ENCODE measurements at regions not wholly inside any gene's neighbourhood (a gene's known extent, or its start where the extent isn't known, plus 50 kb on each side); places are given as distances from the start of the nearest gene placed in this dataset.
"Not testable (repeated sequence)": the region's sequence is repeated elsewhere in the genome, so short reads cannot be mapped to it uniquely, and the experiment has no call there.

- DNase-seq (ENCODE audit: insufficient read length, low spot score) = no peak
- no peak for FAIRE-seq
Measured at GRCh38 chr2:83234246-83234645, 1224.8 kb downstream of the SUCLG1 start.

GRCh38 chr2:83233781-83234180, 1225.3 kb downstream of the SUCLG1 start:
- FAIRE-seq = no peak

GRCh38 chr2:83233326-83233725, 1225.8 kb downstream of the SUCLG1 start:
- DNase-seq (ENCODE audit: insufficient read length, low spot score) (peak; percentile 18), FAIRE-seq (no peak)

More at GRCh38 chr2:83233781-83234180, 1225.3 kb downstream of the SUCLG1 start:
- DNase-seq (ENCODE audit: insufficient read length, low spot score) = no peak

GRCh38 chr2:83229443-83229842, 1229.6 kb downstream of the SUCLG1 start:
- DNase-seq (ENCODE audit: insufficient read length, low spot score) = no peak
- no peak for FAIRE-seq

GRCh38 chr2:83224591-83225200, 1234.4 kb downstream of the SUCLG1 start:
- FAIRE-seq = no peak
- DNase-seq (ENCODE audit: insufficient read length, low spot score) = no peak

- FAIRE-seq (no peak), DNase-seq (ENCODE audit: insufficient read length, low spot score) (peak; percentile 40)
Measured at GRCh38 chr2:83221258-83221657, 1237.8 kb downstream of the SUCLG1 start.

- DNase-seq (ENCODE audit: insufficient read length, low spot score) = no peak
- no peak for FAIRE-seq
Measured at GRCh38 chr2:83217854-83218253, 1241.2 kb downstream of the SUCLG1 start.

GRCh38 chr2:83196225-83196624, 1262.9 kb downstream of the SUCLG1 start:
- no peak for FAIRE-seq
- peak; percentile 46 for DNase-seq (ENCODE audit: insufficient read length, low spot score)

- FAIRE-seq = no peak
- no peak for DNase-seq (ENCODE audit: insufficient read length, low spot score)
Measured at GRCh38 chr2:83191316-83191715, 1267.8 kb downstream of the SUCLG1 start.

- peak; percentile 26 for FAIRE-seq
- DNase-seq (ENCODE audit: insufficient read length, low spot score) = peak; percentile 29
Measured at GRCh38 chr2:83186105-83186760, 1272.8 kb downstream of the SUCLG1 start.

- FAIRE-seq = peak; percentile 57
- not testable (repeated sequence) for DNase-seq (ENCODE audit: insufficient read length, low spot score)
Measured at GRCh38 chr2:83180862-83181530, 1278.1 kb downstream of the SUCLG1 start.

GRCh38 chr2:83176539-83176938, 1282.5 kb downstream of the SUCLG1 start:
- DNase-seq (ENCODE audit: insufficient read length, low spot score) = no peak
- FAIRE-seq = no peak

- FAIRE-seq (no peak), DNase-seq (ENCODE audit: insufficient read length, low spot score) (no peak)
Measured at GRCh38 chr2:83172841-83173240, 1286.2 kb downstream of the SUCLG1 start.

- peak; percentile 64 for FAIRE-seq
- DNase-seq (ENCODE audit: insufficient read length, low spot score) = peak; percentile 17
Measured at GRCh38 chr2:83168377-83168776, 1290.7 kb downstream of the SUCLG1 start.

- peak; percentile 63 for FAIRE-seq
- DNase-seq (ENCODE audit: insufficient read length, low spot score) = no peak
Measured at GRCh38 chr2:83162421-83162820, 1296.7 kb downstream of the SUCLG1 start.

GRCh38 chr2:83160571-83160970, 1298.5 kb downstream of the SUCLG1 start:
- FAIRE-seq (no peak), DNase-seq (ENCODE audit: insufficient read length, low spot score) (no peak)

- FAIRE-seq (no peak), DNase-seq (ENCODE audit: insufficient read length, low spot score) (no peak)
Measured at GRCh38 chr2:83155826-83156225, 1303.3 kb downstream of the SUCLG1 start.

- DNase-seq (ENCODE audit: insufficient read length, low spot score) = no peak
- no peak for FAIRE-seq
Measured at GRCh38 chr2:83143946-83144345, 1315.1 kb downstream of the SUCLG1 start.

- DNase-seq (ENCODE audit: insufficient read length, low spot score) = no peak
- FAIRE-seq = peak; percentile 42
Measured at GRCh38 chr2:83142934-83143333, 1316.1 kb downstream of the SUCLG1 start.

GRCh38 chr2:83115606-83116005, 1343.5 kb downstream of the SUCLG1 start:
- FAIRE-seq (peak; percentile 63), DNase-seq (ENCODE audit: insufficient read length, low spot score) (no peak)

GRCh38 chr2:83115155-83115554, 1343.9 kb downstream of the SUCLG1 start:
- FAIRE-seq (no peak), DNase-seq (ENCODE audit: insufficient read length, low spot score) (no peak)

- FAIRE-seq (peak; percentile 33), DNase-seq (ENCODE audit: insufficient read length, low spot score) (no peak)
Measured at GRCh38 chr2:83113953-83114352, 1345.1 kb downstream of the SUCLG1 start.
